Uterus (tissue), 3 donors: ENCODE measurements at regions not wholly inside any gene's neighbourhood (a gene's known extent, or its start where the extent isn't known, plus 50 kb on each side); places are given as distances from the start of the nearest gene placed in this dataset.

Experiments
- DNase-seq, 2 donors: peaks; one replicate each; pipeline ENCODE4 v3.0.0-alpha.2; 2019 to 2020
- H3K27ac ChIP-seq, 2 donors: fragments of 200-600 bp; sonication (generic); 1 replicate in 1 of 2; 2 replicates in 1 of 2; pipeline ENCODE4 v1.5.1; 2016 to 2018
- H3K27me3 ChIP-seq, 2 donors: fragments of 200-600 bp; sonication (generic); one replicate each; pipeline ENCODE4 v1.5.1; 2018 to 2019; ENCODE audit warnings: control low read depth in 1 of 2
- H3K36me3 ChIP-seq, 2 donors: fragments of 200-600 bp; sonication (generic); one replicate each; pipeline ENCODE4 v1.5.1; 2019; ENCODE audit warnings: control low read depth in 1 of 2
- H3K4me1 ChIP-seq, 2 donors: fragments of 200-600 bp; sonication (generic); one replicate each; pipeline ENCODE4 v1.5.1; 2018 to 2019; ENCODE audit warnings: control low read depth in 1 of 2
- H3K4me3 ChIP-seq, 2 donors: fragments of 200-600 bp; sonication (generic); 1 replicate in 1 of 2; 2 replicates in 1 of 2; pipeline ENCODE4 v1.5.1; 2018 to 2019; ENCODE audit warnings: mild to moderate bottlenecking in 1 of 2
- H3K9me3 ChIP-seq, 2 donors: fragments of 200-600 bp; sonication (generic); one replicate each; pipeline ENCODE4 v1.5.1; 2019; ENCODE audit warnings: control low read depth in 1 of 2
- CTCF ChIP-seq, 4 experiments: fragments of 200-600 bp in 2 of 4; fragments of 450-650 bp in 2 of 4; sonication (generic) in 2 of 4; IDR thresholded peaks; one replicate each; pipeline ENCODE4 v1.5.1; 2016 to 2019; ENCODE audit warnings: antibody characterized with exemption in 4 of 4, mild to moderate bottlenecking in 2 of 4, moderate library complexity in 1 of 4
- POLR2A ChIP-seq, 2 donors: fragments of 450-650 bp; IDR thresholded peaks; one replicate each; pipeline ENCODE4 v1.6.1; 2016; ENCODE audit warnings: antibody characterized with exemption in 2 of 2, mild to moderate bottlenecking in 1 of 2, moderate library complexity in 1 of 2
- intact Hi-C: fragments of 100-400 bp; cut with DNase I; formaldehyde crosslinking; loops from one replicate; pipeline ENCODE4 v1.15.1; 2023; ENCODE audit warnings: low total_unique reads
- donor health status: DM: yes; HTN: yes; CAD: no.

GRCh38 chr4:165651901-165652300 lies 221.1 kb upstream of the TLL1 start:
- Histone ChIP-seq H3K4me3 (no peak overlapping the region), H3K27me3 (no peaks in the 10 kb centered on the region), H3K9me3 (no peaks in the 10 kb centered on the region), H3K27ac (no peak overlapping the region), H3K4me1 (no peaks in the 10 kb centered on the region), H3K36me3 (no peaks in the 10 kb centered on the region)
- DNase-seq, result no peak
- intact Hi-C loops, result no loop called here
- no peak for TF ChIP-seq POLR2A (IDR thresholded peaks at IDR 0.05)
- no peak for TF ChIP-seq CTCF (IDR thresholded peaks at IDR 0.05)

- DNase-seq, result no peak
- Histone ChIP-seq H3K36me3 (no peaks in the 10 kb centered on the region), H3K27me3 (no peaks in the 10 kb centered on the region), H3K27ac (no peak overlapping the region), H3K4me3 (no peak overlapping the region), H3K9me3 (no peaks in the 10 kb centered on the region), H3K4me1 (no peaks in the 10 kb centered on the region)
- intact Hi-C loops, result no loop called here
- TF ChIP-seq CTCF (IDR thresholded peaks at IDR 0.05) (no peak), POLR2A (IDR thresholded peaks at IDR 0.05) (no peak)
Observed at GRCh38 chr4:165654556-165654955, 218.5 kb upstream of the TLL1 start.

- DNase-seq, result no peak
- Histone ChIP-seq H3K27ac (no peak overlapping the region), H3K4me3 (no peak overlapping the region), H3K36me3 (no peaks in the 10 kb centered on the region), H3K4me1 (no peaks in the 10 kb centered on the region), H3K9me3 (no peaks in the 10 kb centered on the region), H3K27me3 (no peaks in the 10 kb centered on the region)
- intact Hi-C loops, result no loop called here
- TF ChIP-seq POLR2A (IDR thresholded peaks at IDR 0.05), result no peak
- TF ChIP-seq CTCF (IDR thresholded peaks at IDR 0.05), result no peak
Observed at GRCh38 chr4:165656399-165656798, 216.6 kb upstream of the TLL1 start.

- H3K4me3 ChIP-seq, result no peak overlapping the region
Observed at GRCh38 chr4:165656829-165657490, 216.1 kb upstream of the TLL1 start.

GRCh38 chr4:165662341-165662740 lies 210.7 kb upstream of the TLL1 start:
- no peaks in the 10 kb centered on the region for H3K4me1 ChIP-seq
- no peaks in the 10 kb centered on the region for H3K27me3 ChIP-seq
- intact Hi-C loops, result no loop called here
- DNase-seq, result no peak
- H3K4me3 ChIP-seq, result no peak overlapping the region
- TF ChIP-seq POLR2A (IDR thresholded peaks at IDR 0.05) (no peak), CTCF (IDR thresholded peaks at IDR 0.05) (no peak)
- H3K9me3 ChIP-seq, result no peaks in the 10 kb centered on the region
- H3K27ac ChIP-seq, result no peak overlapping the region
- no peaks in the 10 kb centered on the region for H3K36me3 ChIP-seq

More at GRCh38 chr4:165656829-165657490, 216.1 kb upstream of the TLL1 start:
- H3K36me3 ChIP-seq, result no peaks in the 10 kb centered on the region
- no peaks in the 10 kb centered on the region for H3K9me3 ChIP-seq
- DNase-seq, result no peak
- H3K27me3 ChIP-seq, result no peaks in the 10 kb centered on the region
- intact Hi-C loops, result no loop called here
- H3K27ac ChIP-seq, result no peak overlapping the region
- TF ChIP-seq POLR2A (IDR thresholded peaks at IDR 0.05) (no peak), CTCF (IDR thresholded peaks at IDR 0.05) (no peak)
- no peaks in the 10 kb centered on the region for H3K4me1 ChIP-seq
